Muscle of back (tissue), 3 donors: ENCODE measurements at regions not wholly inside any gene's neighbourhood (a gene's known extent, or its start where the extent isn't known, plus 50 kb on each side); places are given as distances from the start of the nearest gene placed in this dataset.

Source experiments
- DNase-seq, 3 donors: peaks; one replicate each; pipeline versions ENCODE4 v3.0.0 to v3.0.0-alpha.2; 2013

GRCh38 chr21:15241997-15242736 is 177.4 kb upstream of the NRIP1 start:
- DNase-seq = no peak

GRCh38 chr21:15242906-15243305 is 178.1 kb upstream of the NRIP1 start:
- no peak for DNase-seq

- DNase-seq = no peak
Observed at GRCh38 chr21:15243406-15243805, 178.6 kb upstream of the NRIP1 start.

DNA sequence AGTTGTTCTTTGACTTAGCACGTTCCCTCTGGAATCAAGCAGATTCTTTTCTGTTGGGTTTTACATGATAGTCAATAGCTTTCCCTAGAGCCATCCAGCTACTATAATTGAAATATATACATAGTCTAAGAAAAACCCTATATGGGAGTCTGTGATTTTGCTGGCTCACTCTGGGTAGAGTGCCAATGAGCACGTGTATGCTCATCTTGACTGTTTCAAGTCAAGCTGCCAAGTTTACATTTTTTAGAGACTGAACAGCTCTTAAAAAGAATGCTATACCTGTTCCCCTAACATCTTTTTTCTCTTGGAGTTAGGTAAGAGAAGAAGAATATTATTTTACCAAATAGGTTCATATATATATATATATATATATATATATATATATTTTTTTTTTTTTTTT is 182.8 kb upstream of the NRIP1 start:
- DNase-seq = no peak

DNA sequence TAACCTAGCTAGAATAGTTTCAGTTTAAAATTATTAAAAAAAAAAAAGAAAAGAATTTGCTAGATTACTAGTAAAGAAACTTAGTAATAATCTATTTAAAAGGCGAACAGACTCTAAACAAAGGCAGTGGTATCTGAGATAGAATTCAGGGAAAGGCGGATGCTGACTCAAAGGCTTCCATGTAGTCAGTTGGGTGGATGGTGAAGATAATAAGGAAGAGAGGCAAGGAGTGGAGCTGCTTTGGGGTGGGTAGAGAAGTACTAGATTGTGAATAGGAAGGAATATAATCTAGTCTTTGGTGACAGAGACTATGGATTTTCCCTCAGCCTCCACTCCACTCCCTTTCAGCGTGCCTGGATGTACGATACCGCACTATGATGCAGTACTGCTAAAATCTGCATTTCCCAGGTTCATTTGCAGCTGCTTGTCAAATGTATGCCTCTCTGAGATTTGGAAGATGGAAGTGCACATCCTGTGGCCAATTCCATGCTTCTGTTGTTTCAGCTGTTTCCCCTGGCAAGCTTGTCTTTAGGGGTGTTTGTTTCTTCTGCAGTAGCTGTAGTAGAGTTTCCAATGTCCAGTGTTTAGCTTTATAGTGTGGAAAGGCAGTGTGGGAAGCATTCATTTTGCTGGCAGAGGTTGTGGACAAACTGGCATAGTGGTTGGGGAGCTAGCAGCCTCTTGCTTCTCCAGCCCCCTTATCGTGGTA is 184.6 kb upstream of the NRIP1 start:
- DNase-seq = peak; percentile 36 to 68 (median 37)

- no peak for DNase-seq
Observed at GRCh38 chr21:15250384-15250783, 185.6 kb upstream of the NRIP1 start.

GRCh38 chr21:15252431-15252830 is 187.6 kb upstream of the NRIP1 start:
- DNase-seq = no peak

DNA sequence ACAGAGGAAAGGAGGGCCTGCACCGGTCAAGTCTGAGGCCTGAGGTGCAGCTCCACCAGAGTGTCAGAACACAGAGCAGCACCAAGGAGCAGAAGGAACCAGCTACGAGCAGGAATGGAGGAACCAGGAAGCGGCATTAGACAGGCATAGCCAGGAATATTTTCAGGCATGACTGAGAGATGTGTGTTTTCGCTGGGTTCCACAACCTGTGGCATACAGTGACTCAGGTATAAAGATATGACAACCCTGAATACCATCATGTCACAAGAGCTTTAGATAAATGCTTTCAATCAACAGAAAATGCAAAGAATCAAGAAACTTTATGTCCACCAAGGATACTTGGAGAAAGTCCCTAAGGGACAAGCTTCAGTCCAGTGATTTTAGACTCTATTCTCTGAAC is 189.3 kb upstream of the NRIP1 start:
- no peak for DNase-seq

DNA sequence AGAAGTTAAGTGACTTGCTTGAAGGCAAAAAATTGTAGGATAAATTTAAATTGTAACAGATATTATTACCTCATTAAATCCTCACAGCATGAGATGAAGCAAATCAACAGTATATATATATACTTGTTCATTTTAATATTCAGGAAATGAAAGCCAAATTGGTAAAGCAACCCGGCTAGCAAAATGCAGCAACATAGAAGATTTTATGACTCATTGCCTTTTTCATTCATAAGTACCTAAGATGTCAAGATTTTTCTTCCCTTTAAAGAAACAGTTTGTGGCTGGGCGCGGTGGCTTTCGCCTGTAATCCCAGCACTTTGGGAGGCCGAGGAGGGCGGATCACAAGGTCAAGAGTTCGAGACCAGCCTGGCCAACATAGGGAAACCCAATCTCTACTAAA is 190.5 kb upstream of the NRIP1 start:
- no peak for DNase-seq

- DNase-seq = peak in 1 of 3 donors; percentile 50
Observed at GRCh38 chr21:15255763-15256162, 191.0 kb upstream of the NRIP1 start.

DNA sequence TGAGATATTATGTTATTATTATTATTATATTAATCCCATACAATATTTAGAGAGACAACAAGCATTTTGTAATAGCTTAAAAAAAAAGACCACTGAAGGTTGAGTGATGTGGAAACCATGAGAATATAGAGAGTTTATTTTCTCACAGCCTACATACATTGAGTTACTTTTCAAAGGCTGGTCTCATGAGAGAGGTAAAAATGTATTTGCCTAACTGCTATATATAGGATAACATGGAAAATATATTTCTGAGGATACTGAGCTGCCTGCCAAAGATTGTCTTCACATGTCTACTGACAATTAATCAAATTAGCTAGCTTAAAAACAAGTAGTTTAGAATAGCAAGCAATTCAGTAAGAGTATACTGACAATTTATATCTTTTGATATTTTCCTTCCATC is 192.2 kb upstream of the NRIP1 start:
- peak in 1 of 3 donors; percentile 56 for DNase-seq

DNA sequence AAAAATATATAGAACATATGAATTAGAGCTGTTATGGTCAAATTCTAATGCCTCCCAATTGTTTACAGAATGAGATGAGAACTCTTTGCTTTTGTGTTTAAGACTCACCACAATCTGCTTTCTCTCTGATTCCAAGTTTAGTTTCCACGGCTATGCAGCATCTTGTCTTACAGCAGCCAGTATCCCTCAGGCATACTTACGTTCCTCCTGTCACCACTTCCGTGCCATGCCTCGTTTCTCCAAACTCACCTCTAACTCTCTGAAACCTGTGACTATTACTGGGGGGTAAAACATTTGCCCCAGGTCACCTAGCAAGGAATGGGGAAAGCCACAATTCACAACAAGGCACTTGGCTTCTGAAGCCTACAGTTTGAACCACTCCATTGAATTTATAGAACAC is 192.8 kb upstream of the NRIP1 start:
- no peak for DNase-seq

GRCh38 chr21:15259824-15260223 is 195.0 kb upstream of the NRIP1 start:
- no peak for DNase-seq

GRCh38 chr21:15260604-15261003 is 195.8 kb upstream of the NRIP1 start:
- no peak for DNase-seq

DNA sequence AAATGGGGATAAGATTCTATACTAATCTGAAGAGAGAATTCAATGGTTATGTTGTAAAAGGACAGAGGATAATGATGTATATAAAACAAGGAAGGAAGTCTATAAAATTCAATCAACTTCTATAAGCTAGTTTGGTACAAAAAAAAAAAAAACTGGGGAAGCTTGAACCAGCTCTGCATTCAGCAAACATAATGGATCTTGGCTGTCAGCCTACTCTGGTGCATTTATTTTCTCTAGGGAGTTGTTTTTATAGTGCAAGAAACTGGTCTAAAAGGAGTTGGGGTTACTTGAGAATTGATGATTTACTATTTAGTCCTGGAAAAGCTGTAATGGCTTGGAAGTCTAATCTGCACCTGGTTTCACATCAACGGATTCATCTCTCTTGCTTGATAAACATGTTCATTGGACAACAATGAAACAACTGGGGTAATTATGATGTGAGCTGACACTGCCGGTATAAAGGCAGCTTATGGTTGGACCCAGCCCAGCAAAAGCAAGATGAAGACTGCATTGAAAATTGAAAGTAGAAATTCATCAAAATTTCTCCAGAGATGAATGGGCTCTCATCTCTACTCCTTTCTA is 199.4 kb upstream of the NRIP1 start:
- DNase-seq = no peak

DNA sequence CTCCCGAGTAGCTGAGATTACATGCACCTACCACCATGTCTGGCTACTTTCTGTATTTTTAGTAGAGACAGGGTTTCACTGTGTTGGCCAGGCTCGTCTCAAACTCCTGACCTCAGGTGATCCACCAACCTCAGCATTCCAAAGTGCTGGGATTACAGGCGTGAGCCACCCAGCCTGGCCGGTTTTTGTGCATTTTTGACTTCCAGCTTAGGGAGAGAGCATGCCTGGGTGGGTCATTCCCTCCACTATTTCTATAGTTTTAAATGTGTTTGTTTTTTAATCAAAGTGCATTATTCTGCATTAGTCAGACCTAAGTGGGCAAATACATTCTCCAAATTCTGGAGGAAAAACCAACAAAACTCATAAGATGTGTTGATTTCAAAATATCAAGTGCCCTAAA is 207.4 kb upstream of the NRIP1 start:
- no peak for DNase-seq

- DNase-seq = no peak
Observed at GRCh38 chr21:15272591-15272990, 207.8 kb upstream of the NRIP1 start.

DNA sequence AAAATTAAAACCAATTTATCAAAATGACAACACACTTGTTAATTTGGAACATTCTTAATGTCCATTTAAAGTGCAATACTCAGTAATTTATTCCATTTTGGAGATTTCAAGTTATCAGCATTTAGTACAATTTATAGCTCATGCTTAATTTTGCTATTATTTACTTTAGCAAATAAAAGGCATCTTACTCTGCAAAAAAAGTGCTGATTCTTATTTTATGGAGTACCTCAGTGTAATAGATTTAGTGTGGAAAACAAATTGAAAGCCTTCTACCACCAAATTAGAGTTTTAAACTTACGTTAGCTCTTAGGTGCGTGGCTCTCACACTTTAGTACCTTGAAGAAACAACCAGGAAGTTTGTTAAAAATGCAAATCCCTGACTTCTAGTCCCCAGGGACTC is 208.4 kb upstream of the NRIP1 start:
- DNase-seq = no peak

- no peak for DNase-seq
Observed at GRCh38 chr21:15274701-15275485, 210.1 kb upstream of the NRIP1 start.

- DNase-seq = no peak
Observed at GRCh38 chr21:15275615-15276235, 210.9 kb upstream of the NRIP1 start.

DNA sequence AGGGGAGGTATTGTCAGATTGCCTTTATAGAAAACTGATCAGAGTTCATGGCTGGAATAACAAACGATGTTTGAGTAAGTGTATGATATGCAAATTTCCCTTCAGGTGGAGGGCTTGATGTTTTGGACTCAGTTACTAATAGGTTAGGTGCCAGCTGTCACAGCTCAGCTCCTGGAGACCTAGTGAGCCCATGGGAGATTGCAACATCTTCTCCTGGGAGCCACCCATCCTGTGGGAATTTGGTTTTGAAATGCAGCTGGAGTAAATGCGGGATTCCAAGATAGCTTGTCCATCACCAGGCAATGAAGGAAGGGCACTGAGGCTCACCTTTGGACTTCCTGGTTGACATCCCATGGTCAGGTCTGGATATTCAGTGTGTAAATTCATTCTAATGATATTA is 211.4 kb upstream of the NRIP1 start:
- DNase-seq = no peak

DNA sequence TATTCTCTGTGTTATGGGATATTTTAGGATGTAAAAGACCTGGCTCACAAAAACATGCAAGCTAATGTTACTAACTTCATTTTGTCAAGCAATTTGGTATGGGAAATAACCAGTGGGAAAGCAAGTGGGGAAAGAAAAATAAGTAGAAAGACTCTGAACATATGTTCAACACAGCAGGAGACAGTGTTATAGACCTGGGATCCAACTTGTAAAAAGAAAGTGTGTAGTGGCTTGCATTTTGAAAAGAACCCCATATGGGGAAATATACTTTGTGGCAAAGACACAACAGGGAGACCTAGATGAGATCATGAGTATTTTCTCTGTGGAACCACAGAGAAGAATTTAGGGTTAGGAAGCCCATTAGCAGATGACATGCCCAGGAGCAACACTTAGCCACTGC is 212.7 kb upstream of the NRIP1 start:
- no peak for DNase-seq
